ENCODE measurements at regions not wholly inside any gene's neighbourhood (a gene's known extent, or its start where the extent isn't known, plus 50 kb on each side); places are given as distances from the start of the nearest gene placed in this dataset.
A peak's percentile ranks its signal among the peaks of the same experiment; 100 is the strongest.

- no peak for DNase-seq
Measured at GRCh38 chr12:119245904-119246494, 67.3 kb downstream of the HSPB8 start.

- no peak for DNase-seq
Measured at GRCh38 chr12:119247007-119247719, 68.4 kb downstream of the HSPB8 start.

GRCh38 chr12:119247720-119248043 lies 69.0 kb downstream of the HSPB8 start:
- no peak for DNase-seq

GRCh38 chr12:119249383-119250155 lies 70.8 kb downstream of the HSPB8 start:
- DNase-seq, result peak; percentile 3

DNA sequence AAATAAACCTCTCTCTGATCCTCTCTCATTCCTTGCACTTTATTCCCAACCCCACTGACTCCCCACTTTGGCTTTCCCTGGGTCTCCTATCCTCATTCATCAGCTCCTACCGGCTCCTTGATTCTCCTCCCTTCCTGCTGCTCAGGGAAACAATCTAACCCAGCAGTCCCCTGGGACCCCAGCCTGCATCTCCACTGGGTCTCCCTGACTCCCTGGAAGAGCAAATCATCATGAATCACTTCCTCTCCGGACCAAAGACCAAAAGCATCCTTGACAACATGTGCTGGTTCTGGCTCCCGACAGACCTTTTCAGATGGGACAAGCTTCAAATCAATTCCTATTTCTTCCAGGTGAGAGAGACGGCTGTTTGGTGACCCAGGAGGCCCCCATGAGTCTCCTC lies 76.6 kb downstream of the HSPB8 start:
- no peak for DNase-seq

GRCh38 chr12:119258149-119258548 lies 76.4 kb upstream of the CCDC60 start:
- peak; percentile 44 for DNase-seq

GRCh38 chr12:119258556-119258955 lies 76.0 kb upstream of the CCDC60 start:
- DNase-seq, result no peak

- DNase-seq, result no peak
Measured at GRCh38 chr12:119259484-119259883, 75.0 kb upstream of the CCDC60 start.

DNA sequence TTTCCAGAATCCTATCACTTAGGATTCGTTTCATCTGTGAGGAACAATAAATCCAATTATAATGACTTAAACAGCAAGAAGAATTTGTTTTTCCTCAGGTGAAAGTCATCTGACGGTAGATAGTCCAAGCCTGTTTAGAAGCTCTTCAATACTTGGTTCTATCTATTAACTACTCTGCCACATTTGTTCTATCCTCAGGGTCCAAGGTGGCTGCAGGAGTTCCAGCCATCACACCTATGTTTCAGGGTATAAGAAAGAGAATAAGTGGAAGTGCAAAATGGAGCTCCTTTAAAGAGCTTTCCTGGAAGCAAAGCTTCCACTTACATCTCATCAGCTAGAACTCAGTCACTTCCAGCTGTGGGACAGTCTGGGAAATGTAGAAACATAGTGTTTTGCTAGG lies 72.1 kb upstream of the CCDC60 start:
- no peak for DNase-seq

- no peak for DNase-seq
Measured at GRCh38 chr12:119263466-119263865, 71.1 kb upstream of the CCDC60 start.

DNA sequence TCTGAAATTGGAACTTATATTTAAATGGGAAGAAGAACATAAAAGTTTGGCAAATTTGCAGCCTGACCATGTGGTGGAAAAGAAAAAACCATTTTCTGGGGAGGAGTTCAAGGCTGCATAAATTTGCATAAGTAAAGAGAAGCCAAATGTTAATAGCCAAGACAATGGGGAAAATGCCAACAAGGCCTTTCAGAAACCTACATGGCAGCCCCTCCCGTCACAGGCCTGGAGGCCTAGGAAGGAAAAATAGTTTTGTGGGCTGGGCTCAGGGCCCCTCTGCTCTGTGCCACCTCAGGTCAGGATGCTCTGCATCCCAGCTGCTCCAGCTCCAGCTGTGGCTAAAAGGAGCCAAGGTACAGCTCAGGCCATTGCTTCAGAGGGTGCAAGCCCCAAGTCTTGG lies 67.6 kb upstream of the CCDC60 start:
- DNase-seq, result no peak

- DNase-seq, result no peak
Measured at GRCh38 chr12:119274636-119275065, 59.9 kb upstream of the CCDC60 start.

GRCh38 chr12:119283310-119283709 lies 51.2 kb upstream of the CCDC60 start:
- DNase-seq, result no peak
